GM18870 (cell line): ENCODE measurements at regions not wholly inside any gene's neighbourhood (a gene's known extent, or its start where the extent isn't known, plus 50 kb on each side); places are given as distances from the start of the nearest gene placed in this dataset.

Experiments used
- ATAC-seq: cut with Tn5 transposase; IDR thresholded peaks from one replicate; pipeline ENCODE4 v1.9.1; 2021; ENCODE audit warnings: moderate library complexity; ENCODE audit not compliant: unreplicated experiment

DNA sequence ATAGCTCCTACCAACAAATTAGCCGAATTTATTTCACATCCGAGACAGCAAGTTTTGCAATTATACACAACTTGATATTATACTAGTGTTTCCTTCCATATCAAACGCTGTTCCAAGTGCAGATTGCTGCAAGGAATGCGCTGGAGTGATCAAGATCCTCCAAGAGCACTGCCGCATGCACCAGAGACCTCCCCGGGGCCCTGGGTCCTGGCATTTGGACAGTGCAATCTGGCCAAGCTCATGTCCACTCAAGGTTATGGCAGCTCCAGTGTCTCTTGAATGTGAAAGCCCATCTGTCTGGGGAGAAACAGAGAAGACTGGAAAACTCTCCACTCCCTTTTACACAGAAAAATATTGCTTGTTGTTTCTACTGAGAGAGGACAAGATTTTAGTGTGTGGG is 111.9 kb downstream of the HSPH1 start:
- no peak for ATAC-seq

DNA sequence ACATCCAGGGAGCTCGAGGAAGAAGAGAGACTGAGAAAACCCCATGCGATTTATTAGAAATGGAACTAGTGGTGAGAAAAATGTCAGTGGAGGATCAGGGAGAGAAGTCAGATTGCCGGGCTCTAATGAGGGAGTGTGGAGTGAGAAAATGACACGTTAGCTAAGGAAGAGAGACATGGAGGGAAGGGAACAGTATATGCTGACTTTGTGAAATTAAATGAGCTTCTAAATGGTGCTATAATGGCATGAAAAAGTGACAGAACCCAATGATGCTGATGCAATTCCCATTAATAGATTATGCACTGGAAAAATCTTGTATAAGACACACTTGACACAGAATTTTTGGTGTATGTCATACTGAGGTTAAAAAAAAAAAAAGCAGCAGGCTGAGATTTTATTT is 112.6 kb downstream of the HSPH1 start:
- no peak for ATAC-seq

- no peak for ATAC-seq
Measured at GRCh38 chr13:31048521-31048920, 113.2 kb downstream of the HSPH1 start.

- no peak for ATAC-seq
Measured at GRCh38 chr13:31046711-31047279, 114.3 kb downstream of the TEX26 start.

DNA sequence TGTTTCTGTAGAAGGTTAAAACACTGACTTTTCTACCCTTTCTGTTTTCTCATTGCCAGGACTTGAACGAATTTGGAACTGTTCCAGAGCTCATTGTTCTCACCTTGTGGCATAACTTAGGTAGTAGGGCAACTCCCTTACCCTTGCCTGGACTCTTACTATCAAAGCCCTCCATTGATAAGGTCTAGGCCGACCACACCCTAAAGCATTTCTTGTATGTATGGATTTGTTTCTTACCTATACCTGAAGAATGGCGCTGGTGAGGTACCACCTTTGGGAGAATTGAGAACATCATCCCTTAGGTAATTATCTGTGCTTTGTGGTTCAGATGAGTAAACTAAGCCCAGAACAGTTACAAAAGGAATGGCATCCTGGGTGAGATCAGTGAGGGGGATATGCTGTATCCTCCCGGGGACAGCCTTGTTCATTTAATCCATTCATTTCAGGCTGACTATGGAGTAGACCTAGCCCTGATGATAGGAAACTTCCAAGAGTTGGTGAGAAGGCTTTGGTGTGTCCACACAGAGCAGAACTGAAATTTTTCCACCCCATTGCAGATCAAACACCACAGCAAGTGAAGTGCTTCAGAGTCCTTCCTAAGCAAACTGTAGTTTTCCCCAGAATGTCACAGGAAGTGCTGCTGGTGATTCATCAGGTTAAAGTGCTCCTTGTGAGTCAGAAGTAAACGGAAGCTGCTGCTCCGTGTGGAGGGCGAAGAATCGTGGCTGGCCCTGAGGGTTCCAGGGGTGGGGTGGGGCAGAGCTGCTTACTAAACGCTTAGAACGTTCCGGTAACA is 113.0 kb downstream of the TEX26 start:
- ATAC-seq, result peak; percentile 33

GRCh38 chr13:31044364-31045285 is 112.2 kb downstream of the TEX26 start:
- peak; percentile 68 for ATAC-seq

- peak; percentile 12 for ATAC-seq
Measured at GRCh38 chr13:31043957-31044356, 111.5 kb downstream of the TEX26 start.

GRCh38 chr13:31042481-31043165 is 110.2 kb downstream of the TEX26 start:
- no peak for ATAC-seq

- ATAC-seq, result no peak
Measured at GRCh38 chr13:31042049-31042448, 109.6 kb downstream of the TEX26 start.

DNA sequence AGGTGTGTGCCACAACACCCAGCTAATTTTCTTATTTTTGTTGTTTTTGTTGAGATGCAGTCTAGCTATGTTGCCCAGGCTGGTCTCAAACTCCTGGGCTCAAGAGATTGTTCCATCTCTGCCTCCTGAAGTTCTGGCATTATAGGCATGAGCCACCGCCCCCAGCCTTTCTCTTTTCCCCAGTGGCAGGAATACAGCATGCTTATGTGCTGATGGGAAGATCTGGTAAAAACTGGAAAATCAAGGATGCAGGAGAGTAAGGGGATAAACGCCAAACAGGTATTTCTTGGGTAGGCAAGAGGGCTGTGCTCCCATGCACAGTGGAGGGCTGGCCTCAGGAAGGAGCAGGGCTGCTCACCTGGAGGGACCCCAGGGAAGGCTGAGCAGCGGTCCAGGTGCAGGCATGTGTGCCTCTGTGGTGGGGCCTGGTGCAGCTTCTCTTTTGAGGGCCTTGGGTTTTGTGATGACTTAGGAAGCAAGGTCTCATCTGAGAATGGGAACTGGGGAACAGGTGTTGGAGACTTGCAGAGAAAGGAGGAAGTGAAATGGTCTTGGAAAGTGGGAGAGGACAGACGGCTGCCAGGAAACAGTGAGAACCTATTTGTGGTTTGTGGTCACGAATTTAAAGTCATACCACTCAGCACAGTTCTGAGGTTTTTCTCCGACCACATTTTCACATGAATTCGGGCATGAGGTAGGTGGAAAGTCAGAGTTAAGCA is 106.5 kb downstream of the TEX26 start:
- peak; percentile 79 for ATAC-seq

GRCh38 chr13:31037874-31038500 is 105.5 kb downstream of the TEX26 start:
- no peak for ATAC-seq

DNA sequence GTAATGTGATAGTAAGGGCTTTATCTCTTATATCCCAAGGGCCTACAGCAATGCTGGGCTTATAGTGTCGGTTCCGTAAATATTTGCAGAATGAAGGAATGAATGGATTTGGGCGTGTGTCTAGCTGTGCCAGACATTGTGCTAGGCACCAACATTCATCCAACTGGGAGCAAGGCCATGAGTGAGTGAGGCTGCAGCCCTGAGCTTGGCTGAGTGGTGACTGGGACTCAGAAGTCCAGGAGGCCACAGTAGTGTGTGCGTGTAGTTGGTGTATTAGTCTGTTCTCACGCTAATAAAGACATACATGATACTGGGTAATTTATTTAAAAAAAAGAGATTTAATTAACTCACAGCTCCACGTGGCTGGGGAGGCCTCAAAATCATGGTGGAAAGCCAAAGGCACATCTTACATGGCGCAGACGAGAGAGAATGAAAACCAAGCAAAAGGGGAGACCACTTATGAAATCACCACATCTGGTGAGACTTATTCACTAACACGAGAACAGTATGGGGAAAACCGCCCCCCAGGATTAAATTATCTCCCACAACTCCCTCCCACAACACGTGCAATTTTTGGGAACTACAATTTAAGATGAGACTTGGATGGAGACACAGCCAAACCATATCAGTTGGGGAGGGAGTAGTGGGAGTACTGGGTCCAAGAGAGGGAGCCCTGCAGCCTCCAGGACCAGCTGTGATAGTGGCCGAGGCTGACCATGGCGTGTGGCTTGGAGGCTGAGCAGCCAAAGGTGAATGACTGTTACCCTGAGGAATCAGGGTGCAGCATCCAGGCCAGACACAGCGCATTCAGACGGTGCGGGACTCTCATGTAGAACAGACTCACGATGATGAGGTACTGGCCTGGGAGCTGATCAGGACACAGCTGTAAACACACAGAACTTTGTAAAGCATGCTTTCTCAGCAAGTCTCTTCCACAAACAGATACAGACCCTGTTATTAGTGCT is 104.6 kb downstream of the TEX26 start:
- no peak for ATAC-seq

DNA sequence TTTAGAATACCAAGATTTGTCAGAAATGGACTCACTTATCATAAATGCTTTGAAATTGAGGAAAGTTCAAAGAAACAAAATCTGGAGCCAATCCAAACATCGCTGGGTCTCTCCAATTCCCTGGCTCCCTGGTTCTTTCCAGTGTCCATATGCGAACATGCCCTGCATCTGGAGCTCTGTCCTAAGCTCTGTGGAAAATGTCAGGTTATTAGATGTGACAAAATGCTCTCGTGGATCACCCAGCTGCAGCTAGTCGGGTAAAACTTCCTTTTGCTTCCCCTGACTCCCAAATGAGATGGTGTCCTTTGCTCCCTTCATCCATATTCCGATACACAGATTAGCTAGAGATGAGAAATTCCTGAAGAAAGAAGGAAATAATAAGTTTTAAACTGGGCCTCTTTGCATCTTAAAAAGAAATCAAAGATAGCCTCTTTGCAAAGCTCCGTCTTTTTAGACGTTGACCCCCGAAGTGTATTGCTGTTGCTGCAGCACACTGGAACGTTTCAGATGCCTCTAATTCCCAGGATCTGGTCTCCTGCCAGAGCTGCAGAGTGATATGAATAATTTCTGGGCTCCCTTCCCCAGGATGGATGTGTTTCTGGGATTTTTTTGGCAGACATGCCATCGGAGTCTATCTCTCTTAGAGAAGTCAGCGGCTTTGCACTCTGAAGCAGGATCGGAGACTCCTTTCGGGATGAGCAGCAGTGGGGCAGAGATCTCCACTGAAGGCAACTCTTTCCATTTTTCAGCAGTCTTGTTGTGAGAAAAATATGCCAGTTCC is 102.9 kb downstream of the TEX26 start:
- ATAC-seq, result no peak

- no peak for ATAC-seq
Measured at GRCh38 chr13:31032528-31033113, 100.2 kb downstream of the TEX26 start.

DNA sequence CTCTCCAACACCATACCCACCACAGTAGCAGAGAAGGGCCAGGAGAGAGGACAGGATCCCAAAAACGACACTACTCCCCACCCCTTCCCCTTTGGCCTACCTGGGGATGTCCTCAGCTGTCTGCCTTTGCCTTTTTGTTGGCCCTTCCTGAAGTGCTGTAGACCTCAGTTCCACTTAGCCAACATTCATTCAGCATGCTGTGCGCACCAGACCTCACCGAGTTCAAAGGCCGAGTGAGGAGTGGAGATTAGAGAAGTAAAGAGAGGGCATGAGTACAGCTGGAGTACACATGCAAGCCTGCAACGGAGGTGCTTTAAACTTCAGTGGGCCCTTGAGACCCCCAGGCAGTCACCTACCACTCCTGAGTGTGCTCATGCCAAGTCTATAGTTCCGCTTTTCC is 99.0 kb downstream of the TEX26 start:
- ATAC-seq, result no peak

DNA sequence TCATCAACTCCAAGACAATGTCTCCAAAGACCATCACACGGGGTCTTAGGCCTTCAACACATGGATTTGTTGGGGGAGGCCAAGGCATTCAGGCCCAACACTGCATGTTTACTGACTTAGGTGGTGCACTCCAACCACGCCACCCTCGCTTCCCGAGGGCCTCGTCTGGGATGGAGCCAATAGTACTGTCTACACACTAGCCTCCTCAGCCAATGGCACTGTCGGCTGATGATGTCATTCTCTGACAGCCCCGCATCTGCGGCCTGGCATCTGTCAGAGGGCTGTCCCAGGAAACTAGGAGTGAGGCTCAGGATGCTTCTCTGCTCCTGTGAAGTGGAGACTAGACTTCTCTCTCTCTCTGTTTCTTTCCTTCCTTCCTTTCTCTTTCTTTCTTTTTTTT is 96.6 kb downstream of the TEX26 start:
- no peak for ATAC-seq

DNA sequence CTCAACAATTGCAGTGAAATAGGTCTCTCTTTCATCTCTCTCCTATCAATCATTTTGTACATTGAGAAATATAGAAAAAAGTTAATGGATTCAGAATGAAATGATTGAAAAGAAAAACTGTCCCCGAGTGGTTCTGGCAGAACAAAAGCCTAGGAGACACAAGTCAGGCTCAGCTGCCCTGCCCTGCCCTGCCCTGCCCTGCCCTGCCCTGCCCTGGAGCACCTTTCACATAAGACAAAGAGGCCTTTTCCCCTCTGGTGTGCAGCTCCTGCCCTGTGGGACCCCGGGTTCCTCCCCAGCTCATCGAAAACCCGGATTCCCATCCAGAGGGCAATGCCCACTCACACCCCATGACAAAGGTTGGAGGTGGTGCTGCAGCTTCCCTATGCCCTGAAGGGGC is 94.7 kb downstream of the TEX26 start:
- ATAC-seq, result no peak
